ENCODE measurements at regions not wholly inside any gene's neighbourhood (a gene's known extent, or its start where the extent isn't known, plus 50 kb on each side); places are given as distances from the start of the nearest gene placed in this dataset.

GRCh38 chr2:220167956-220168355 lies 540.5 kb downstream of the SLC4A3 start:
- TF ChIP-seq POLR2AphosphoS5 (IDR thresholded peaks at IDR 0.05) (no peak), EZH2 (IDR thresholded peaks at IDR 0.05; ENCODE audit: borderline replicate concordance, insufficient read depth, low read length, poor library complexity, severe bottlenecking) (no peak), EP300 (conservative IDR thresholded peaks at IDR 0.05; ENCODE audit: poor library complexity, severe bottlenecking) (no peak)
- TF ChIP-seq, protein P1, sequence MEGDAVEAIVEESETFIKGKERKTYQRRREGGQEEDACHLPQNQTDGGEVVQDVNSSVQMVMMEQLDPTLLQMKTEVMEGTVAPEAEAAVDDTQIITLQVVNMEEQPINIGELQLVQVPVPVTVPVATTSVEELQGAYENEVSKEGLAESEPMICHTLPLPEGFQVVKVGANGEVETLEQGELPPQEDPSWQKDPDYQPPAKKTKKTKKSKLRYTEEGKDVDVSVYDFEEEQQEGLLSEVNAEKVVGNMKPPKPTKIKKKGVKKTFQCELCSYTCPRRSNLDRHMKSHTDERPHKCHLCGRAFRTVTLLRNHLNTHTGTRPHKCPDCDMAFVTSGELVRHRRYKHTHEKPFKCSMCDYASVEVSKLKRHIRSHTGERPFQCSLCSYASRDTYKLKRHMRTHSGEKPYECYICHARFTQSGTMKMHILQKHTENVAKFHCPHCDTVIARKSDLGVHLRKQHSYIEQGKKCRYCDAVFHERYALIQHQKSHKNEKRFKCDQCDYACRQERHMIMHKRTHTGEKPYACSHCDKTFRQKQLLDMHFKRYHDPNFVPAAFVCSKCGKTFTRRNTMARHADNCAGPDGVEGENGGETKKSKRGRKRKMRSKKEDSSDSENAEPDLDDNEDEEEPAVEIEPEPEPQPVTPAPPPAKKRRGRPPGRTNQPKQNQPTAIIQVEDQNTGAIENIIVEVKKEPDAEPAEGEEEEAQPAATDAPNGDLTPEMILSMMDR (IDR thresholded peaks at IDR 0.05; ENCODE audit: poor library complexity, severe bottlenecking): no peak
- TF ChIP-seq, protein P2, sequence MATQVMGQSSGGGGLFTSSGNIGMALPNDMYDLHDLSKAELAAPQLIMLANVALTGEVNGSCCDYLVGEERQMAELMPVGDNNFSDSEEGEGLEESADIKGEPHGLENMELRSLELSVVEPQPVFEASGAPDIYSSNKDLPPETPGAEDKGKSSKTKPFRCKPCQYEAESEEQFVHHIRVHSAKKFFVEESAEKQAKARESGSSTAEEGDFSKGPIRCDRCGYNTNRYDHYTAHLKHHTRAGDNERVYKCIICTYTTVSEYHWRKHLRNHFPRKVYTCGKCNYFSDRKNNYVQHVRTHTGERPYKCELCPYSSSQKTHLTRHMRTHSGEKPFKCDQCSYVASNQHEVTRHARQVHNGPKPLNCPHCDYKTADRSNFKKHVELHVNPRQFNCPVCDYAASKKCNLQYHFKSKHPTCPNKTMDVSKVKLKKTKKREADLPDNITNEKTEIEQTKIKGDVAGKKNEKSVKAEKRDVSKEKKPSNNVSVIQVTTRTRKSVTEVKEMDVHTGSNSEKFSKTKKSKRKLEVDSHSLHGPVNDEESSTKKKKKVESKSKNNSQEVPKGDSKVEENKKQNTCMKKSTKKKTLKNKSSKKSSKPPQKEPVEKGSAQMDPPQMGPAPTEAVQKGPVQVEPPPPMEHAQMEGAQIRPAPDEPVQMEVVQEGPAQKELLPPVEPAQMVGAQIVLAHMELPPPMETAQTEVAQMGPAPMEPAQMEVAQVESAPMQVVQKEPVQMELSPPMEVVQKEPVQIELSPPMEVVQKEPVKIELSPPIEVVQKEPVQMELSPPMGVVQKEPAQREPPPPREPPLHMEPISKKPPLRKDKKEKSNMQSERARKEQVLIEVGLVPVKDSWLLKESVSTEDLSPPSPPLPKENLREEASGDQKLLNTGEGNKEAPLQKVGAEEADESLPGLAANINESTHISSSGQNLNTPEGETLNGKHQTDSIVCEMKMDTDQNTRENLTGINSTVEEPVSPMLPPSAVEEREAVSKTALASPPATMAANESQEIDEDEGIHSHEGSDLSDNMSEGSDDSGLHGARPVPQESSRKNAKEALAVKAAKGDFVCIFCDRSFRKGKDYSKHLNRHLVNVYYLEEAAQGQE (IDR thresholded peaks at IDR 0.05; ENCODE audit: borderline replicate concordance): no peak
